Fibroblast of skin of back (primary cell): ENCODE measurements at regions not wholly inside any gene's neighbourhood (a gene's known extent, or its start where the extent isn't known, plus 50 kb on each side); places are given as distances from the start of the nearest gene placed in this dataset.

Experiments used
- DNase-seq: peaks from one replicate; pipeline ENCODE4 v3.0.0-alpha.2; 2013

GRCh38 chr11:57103899-57104605 is 77.7 kb upstream of the LRRC55 start:
- DNase-seq: no peak

- no peak for DNase-seq
Measured at GRCh38 chr11:57109331-57109730, 72.4 kb upstream of the LRRC55 start.

- DNase-seq: no peak
Measured at GRCh38 chr11:57111619-57112018, 70.1 kb upstream of the LRRC55 start.

- DNase-seq: peak; percentile 68
Measured at GRCh38 chr11:57116654-57117053, 65.1 kb upstream of the LRRC55 start.

GRCh38 chr11:57120192-57120965 is 61.4 kb upstream of the LRRC55 start:
- DNase-seq: no peak

GRCh38 chr11:57121996-57122395 is 59.8 kb upstream of the LRRC55 start:
- DNase-seq: no peak

- DNase-seq: no peak
Measured at GRCh38 chr11:57123590-57123989, 58.2 kb upstream of the LRRC55 start.

- no peak for DNase-seq
Measured at GRCh38 chr11:57124505-57124904, 57.2 kb upstream of the LRRC55 start.

- DNase-seq: no peak
Measured at GRCh38 chr11:57124917-57125316, 56.8 kb upstream of the LRRC55 start.

GRCh38 chr11:57126766-57127400 is 54.9 kb upstream of the LRRC55 start:
- DNase-seq: no peak

- DNase-seq: peak; percentile 9
Measured at GRCh38 chr11:57131080-57131790, 50.5 kb upstream of the LRRC55 start.
